ENCODE measurements at regions not wholly inside any gene's neighbourhood (a gene's known extent, or its start where the extent isn't known, plus 50 kb on each side); places are given as distances from the start of the nearest gene placed in this dataset.

DNA sequence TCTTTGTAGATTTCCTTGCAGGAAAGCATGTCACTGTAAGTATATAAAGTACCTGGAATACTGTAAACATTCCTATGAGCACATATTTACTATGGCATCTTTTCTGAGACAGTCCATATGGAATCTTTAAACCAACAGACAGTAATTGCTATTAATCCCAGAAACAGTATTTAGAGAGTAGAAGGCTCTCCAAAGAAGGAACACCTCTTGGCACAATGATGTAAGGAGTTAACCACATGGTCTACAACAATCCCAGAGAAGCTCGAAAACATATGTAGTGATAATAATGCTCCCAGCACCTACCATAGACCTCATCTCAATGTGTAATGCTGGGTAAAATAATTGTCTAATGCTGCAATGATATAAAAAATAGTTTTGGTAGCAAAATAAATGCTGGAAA lies 95.8 kb upstream of the IL12A start:
- DNase-seq (ENCODE audit: low read depth, low spot score) (no peak), ATAC-seq (no peak)
- Histone ChIP-seq H4K20me1 (ENCODE audit: insufficient read depth) (no peaks in the 10 kb centered on the region), H3K9me3 (ENCODE audit: control insufficient read depth in 1 of 2, insufficient read depth in 1 of 2, low read depth in 1 of 2, low read length in 2 of 2) (no peaks in the 10 kb centered on the region), H3K4me2 (ENCODE audit: low read length) (no peak overlapping the region), H3K9ac (ENCODE audit: low read length) (no peak overlapping the region), H3K4me3 (replicated peaks in 1 of 2; ENCODE audit: low read depth in 1 of 2, low read length in 2 of 2) (no peak overlapping the region), H3K27me3 (ENCODE audit: insufficient read depth, low read length) (no peaks in the 10 kb centered on the region), H3K79me2 (ENCODE audit: insufficient read depth, low read length) (no peaks in the 10 kb centered on the region), H3K9me2 (ENCODE audit: insufficient read depth) (no peaks in the 10 kb centered on the region), H3K36me3 (ENCODE audit: control insufficient read depth in 1 of 2, insufficient read depth in 2 of 2, low read length in 2 of 2) (no peaks in the 10 kb centered on the region), H2AFZ (ENCODE audit: low read depth, low read length, poor library complexity, severe bottlenecking) (no peak overlapping the region), H3K27ac (ENCODE audit: low read depth, low read length) (no peak overlapping the region), H3K4me1 (ENCODE audit: control insufficient read depth in 1 of 2, insufficient read depth in 2 of 2, low read length in 2 of 2) (no peaks in the 10 kb centered on the region)
- ChIA-PET RAD21 (ENCODE audit: low non-redundant PET in 1 of 2, low total read pairs in 2 of 2, uncharacterized antibody in 2 of 2, unreplicated experiment in 2 of 2) (interaction anchor here in 1 of 2 experiments (1.2 kb wide), 1 partner anchor 140 kb away, joined by 3 read pairs; no protein-coding TSS in a partner anchor), POLR2A (no interaction called here), CTCF (no interaction called here)
- BruUV-seq (replicated peaks): no TSS peak
- intact Hi-C loops (cut with micrococcal nuclease): no loop called here
- TF ChIP-seq YY1 (IDR thresholded peaks at IDR 0.05; ENCODE audit: extremely low read depth, insufficient replicate concordance, low read depth, low read length): no peak
- TF ChIP-seq JUND (IDR thresholded peaks at IDR 0.05): no peak
- no peak for TF ChIP-seq SRF (IDR thresholded peaks at IDR 0.05; ENCODE audit: low read depth)
- TF ChIP-seq FOSL1 (IDR thresholded peaks at IDR 0.05; ENCODE audit: low read depth): no peak
- no peak for TF ChIP-seq EZH2phosphoT487 (IDR thresholded peaks at IDR 0.05; ENCODE audit: borderline replicate concordance)
- no peak for TF ChIP-seq CEBPB (IDR thresholded peaks at IDR 0.05; ENCODE audit: low read depth)
- TF ChIP-seq CBX3 (IDR thresholded peaks at IDR 0.05; ENCODE audit: low read depth): no peak
- no peak for TF ChIP-seq ZFX (IDR thresholded peaks at IDR 0.05)
- TF ChIP-seq ZNF274 (IDR thresholded peaks at IDR 0.05; ENCODE audit: low read depth, low read length): no peak
- no peak for TF ChIP-seq ELF1 (IDR thresholded peaks at IDR 0.05; ENCODE audit: borderline replicate concordance, low read depth)
- TF ChIP-seq, protein P1, sequence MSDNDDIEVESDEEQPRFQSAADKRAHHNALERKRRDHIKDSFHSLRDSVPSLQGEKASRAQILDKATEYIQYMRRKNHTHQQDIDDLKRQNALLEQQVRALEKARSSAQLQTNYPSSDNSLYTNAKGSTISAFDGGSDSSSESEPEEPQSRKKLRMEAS (IDR thresholded peaks at IDR 0.05): no peak
- TF ChIP-seq EGR1 (IDR thresholded peaks at IDR 0.05; ENCODE audit: low read depth): no peak
- no peak for TF ChIP-seq RAD21 (IDR thresholded peaks at IDR 0.05; ENCODE audit: low read depth)
- TF ChIP-seq, protein P2, sequence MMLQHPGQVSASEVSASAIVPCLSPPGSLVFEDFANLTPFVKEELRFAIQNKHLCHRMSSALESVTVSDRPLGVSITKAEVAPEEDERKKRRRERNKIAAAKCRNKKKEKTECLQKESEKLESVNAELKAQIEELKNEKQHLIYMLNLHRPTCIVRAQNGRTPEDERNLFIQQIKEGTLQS (IDR thresholded peaks at IDR 0.05): no peak
- no peak for TF ChIP-seq CTCF (IDR thresholded peaks at IDR 0.05 in 2 of 3, conservative IDR thresholded peaks at IDR 0.05 in 1 of 3; ENCODE audit: borderline replicate concordance in 1 of 3, insufficient read depth in 1 of 3, low read depth in 2 of 3, low read length in 2 of 3)
- no peak for TF ChIP-seq TCF7L2 (IDR thresholded peaks at IDR 0.05; ENCODE audit: borderline replicate concordance, extremely low read depth, insufficient read depth, insufficient read length)
- TF ChIP-seq SIN3A (IDR thresholded peaks at IDR 0.05; ENCODE audit: low read depth): no peak
- TF ChIP-seq REST (IDR thresholded peaks at IDR 0.05; ENCODE audit: low read depth): no peak
- TF ChIP-seq POLR2A (IDR thresholded peaks at IDR 0.05; ENCODE audit: borderline replicate concordance, extremely low read depth, insufficient read depth, insufficient read length): no peak

All from HCT116 (cell line).